NB4 (cell line): ENCODE measurements at regions not wholly inside any gene's neighbourhood (a gene's known extent, or its start where the extent isn't known, plus 50 kb on each side); places are given as distances from the start of the nearest gene placed in this dataset.

Experiments used
- DNase-seq: peaks from one replicate; pipeline ENCODE4 v3.0.0; 2010; ENCODE audit warnings: low read depth
- H3K4me3 ChIP-seq: one replicate; pipeline ENCODE4 v1.5.1; 2011; ENCODE audit warnings: mild to moderate bottlenecking, low read depth, low read length, moderate library complexity
- MYC ChIP-seq: IDR thresholded peaks from 2 replicates; pipeline ENCODE4 v1.6.1; 2011; ENCODE audit warnings: low read depth, low read length
- POLR2A ChIP-seq: IDR thresholded peaks from 2 replicates; pipeline ENCODE4 v1.6.1; 2011; ENCODE audit warnings: mild to moderate bottlenecking; ENCODE audit not compliant: insufficient read length; ENCODE audit errors: extremely low read depth
- TF ChIP-seq, protein P1 (sequence below): IDR thresholded peaks from one replicate; pipeline ENCODE4 v1.5.1; 2012; ENCODE audit warnings: low read depth, low read length
- TF ChIP-seq, protein P2 (sequence below): IDR thresholded peaks from 2 replicates; pipeline ENCODE4 v1.6.1; 2011; ENCODE audit warnings: low read depth, low read length

DNA sequence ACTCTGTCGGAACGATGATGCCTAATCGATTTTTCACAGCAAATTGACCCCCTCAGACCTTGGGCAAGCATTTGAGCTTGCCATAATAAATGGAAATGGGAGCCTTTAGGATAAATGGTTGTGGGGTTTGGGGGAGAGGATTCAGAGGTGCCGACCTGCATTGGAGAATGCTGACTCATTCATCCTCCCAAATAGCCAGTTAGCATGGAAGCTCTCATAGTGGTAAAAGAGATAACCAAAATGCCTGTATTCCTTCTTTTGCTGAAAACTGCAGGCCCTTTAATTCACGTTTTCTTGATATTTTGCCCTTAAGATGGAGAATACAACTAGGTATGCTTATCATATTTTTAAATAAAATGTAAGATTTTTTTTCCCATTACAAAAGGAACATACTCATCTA is 392.6 kb upstream of the DEPDC1 start:
- no peak for DNase-seq
- no peak for TF ChIP-seq MYC
- TF ChIP-seq, protein P1, sequence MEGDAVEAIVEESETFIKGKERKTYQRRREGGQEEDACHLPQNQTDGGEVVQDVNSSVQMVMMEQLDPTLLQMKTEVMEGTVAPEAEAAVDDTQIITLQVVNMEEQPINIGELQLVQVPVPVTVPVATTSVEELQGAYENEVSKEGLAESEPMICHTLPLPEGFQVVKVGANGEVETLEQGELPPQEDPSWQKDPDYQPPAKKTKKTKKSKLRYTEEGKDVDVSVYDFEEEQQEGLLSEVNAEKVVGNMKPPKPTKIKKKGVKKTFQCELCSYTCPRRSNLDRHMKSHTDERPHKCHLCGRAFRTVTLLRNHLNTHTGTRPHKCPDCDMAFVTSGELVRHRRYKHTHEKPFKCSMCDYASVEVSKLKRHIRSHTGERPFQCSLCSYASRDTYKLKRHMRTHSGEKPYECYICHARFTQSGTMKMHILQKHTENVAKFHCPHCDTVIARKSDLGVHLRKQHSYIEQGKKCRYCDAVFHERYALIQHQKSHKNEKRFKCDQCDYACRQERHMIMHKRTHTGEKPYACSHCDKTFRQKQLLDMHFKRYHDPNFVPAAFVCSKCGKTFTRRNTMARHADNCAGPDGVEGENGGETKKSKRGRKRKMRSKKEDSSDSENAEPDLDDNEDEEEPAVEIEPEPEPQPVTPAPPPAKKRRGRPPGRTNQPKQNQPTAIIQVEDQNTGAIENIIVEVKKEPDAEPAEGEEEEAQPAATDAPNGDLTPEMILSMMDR = no peak
- TF ChIP-seq, protein P2, sequence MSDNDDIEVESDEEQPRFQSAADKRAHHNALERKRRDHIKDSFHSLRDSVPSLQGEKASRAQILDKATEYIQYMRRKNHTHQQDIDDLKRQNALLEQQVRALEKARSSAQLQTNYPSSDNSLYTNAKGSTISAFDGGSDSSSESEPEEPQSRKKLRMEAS = no peak
- no peak for TF ChIP-seq POLR2A
- H3K4me3 ChIP-seq = no peak overlapping the region

DNA sequence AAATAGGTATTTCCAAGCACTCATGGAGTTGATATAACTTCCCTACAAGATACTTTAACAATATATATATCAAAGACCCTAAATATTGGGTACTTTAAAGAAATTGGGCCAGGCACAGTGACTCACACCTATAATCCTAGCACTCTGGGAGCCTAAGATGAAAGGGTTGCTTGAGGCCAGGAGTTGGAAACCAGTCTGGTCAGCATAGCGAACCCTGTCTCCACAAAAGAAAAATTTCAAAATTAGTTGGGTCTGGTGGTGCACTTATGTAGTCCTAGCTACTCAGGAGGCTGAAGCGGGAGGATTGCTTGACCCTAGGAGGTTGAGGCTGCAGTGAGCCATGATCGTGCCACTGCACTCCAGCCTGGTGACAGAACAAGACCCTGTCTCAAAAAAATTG is 393.9 kb upstream of the DEPDC1 start:
- no peak for DNase-seq
- no peak overlapping the region for H3K4me3 ChIP-seq
- TF ChIP-seq POLR2A = no peak

DNA sequence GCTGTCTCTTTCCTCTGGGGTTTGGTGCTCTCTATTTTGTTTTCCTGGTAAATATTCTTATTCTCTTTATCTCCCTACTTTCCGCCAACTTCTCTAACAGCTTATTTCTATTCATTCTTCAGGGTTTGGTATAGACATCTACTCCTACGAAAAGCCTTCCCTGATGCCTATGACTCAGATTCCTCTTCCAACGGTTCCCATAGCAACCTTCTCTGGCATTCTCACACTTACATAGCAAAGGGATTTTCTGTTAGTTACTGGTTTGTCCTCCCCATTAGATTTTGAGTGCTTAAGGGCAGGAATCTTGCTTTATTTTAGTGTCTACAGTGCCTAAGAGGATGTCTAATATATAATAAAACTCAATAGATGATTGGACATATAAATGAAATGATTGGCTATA is 407.6 kb upstream of the DEPDC1 start:
- no peak overlapping the region for H3K4me3 ChIP-seq
- TF ChIP-seq, protein P2 = no peak
- TF ChIP-seq MYC (no peak), POLR2A (no peak)
- TF ChIP-seq, protein P1 = no peak
- DNase-seq = no peak

DNA sequence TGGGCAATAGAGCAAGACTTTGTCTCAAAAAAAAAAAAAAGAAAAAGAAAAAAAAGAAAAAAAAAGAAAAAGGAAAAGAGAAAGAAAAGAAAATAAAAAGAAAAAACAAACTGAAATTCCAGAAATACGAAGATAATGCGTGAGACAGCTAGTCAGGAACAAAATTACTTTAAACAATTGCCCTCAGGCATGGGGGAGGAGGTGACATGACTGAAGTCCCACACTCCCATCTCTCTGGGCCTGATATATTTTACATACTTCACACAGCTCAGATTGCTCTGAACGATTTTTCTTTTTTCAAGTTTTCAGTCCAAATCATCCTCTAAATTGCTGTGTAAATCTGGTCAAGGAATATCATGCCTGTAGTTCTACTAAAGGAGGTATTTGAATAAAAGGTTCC is 409.5 kb upstream of the DEPDC1 start:
- DNase-seq = no peak
- H3K4me3 ChIP-seq = no peak overlapping the region
- TF ChIP-seq, protein P1 = no peak
- TF ChIP-seq POLR2A (no peak), MYC (no peak)
- TF ChIP-seq, protein P2 = no peak

DNA sequence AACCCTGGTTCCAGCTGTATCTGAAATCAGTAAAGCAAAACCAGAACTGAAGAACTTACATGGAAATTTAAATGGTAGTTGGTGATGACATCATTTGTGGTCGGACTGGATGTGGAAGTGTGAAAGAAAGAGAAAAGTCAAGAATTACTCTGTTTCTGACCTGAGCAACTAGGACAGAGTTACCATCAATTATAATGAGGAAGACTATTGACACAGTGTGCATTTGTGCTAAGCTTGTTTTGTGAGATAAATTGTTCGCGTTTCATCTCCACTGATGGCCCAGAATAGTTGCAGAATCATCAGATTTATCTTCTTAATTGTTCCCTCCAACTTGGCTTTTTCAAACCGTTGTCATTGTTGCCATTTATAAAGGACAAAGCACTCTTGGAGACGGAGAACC is 410.6 kb upstream of the DEPDC1 start:
- no peak for DNase-seq
- TF ChIP-seq MYC (no peak), POLR2A (no peak)
- TF ChIP-seq, protein P2 = no peak
- TF ChIP-seq, protein P1 = no peak
- no peak overlapping the region for H3K4me3 ChIP-seq

DNA sequence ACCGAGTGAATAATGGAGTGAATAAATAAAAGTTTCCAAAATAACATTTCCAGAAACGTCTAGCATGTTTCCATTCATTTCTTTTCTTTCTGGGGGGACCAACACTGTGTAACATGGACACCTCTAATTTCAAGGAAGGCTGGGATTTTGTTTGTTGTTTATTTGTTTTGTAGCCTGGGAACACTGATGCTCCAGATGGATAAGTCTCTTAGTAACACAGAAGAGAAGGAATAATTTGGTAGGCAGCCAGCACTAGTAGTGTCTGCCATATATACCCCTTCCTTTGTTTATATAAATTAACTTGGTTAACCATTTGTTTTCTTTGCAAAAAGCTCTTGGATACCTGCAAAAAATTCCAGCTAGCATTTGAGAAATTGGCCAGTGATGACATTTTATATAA is 411.4 kb upstream of the DEPDC1 start:
- TF ChIP-seq, protein P1 = no peak
- no peak for TF ChIP-seq MYC
- TF ChIP-seq, protein P2 = no peak
- TF ChIP-seq POLR2A = no peak
- H3K4me3 ChIP-seq = no peak overlapping the region
- no peak for DNase-seq
